ENCODE measurements at regions not wholly inside any gene's neighbourhood (a gene's known extent, or its start where the extent isn't known, plus 50 kb on each side); places are given as distances from the start of the nearest gene placed in this dataset.

DNA sequence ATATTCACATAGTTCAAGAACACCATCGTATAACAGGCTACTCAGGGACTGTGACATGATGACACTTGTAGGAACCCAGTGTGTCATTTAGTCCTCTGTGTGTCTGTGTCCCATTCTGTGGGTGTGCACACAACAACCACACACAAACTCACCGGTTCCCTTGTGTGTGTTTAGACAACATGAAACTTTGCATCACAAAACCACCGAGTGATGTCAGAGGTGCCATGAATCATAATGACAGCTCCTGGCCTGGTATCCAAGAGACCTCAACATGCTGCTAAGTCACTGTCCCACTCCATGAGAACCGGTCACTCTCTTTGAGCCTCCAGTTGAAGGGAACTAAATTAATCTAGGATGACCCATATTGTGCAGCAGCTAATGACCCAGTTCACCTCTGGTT, 421.3 kb downstream of the PREX1 start:
- Histone ChIP-seq H3K27me3 (ENCODE audit: control insufficient read depth, low read length) (peaks cover 2% of the 10 kb centered on the region; the same call in 1 of the 2 replicates), H3K9me3 (ENCODE audit: control insufficient read depth, insufficient read depth, low read length) (no peaks in the 10 kb centered on the region), H3F3A (ENCODE audit: control insufficient read depth, insufficient read depth) (no peaks in the 10 kb centered on the region), H3K27ac (ENCODE audit: low read depth, low read length) (no peak overlapping the region), H3K4me1 (ENCODE audit: control insufficient read depth, low read length) (no peaks in the 10 kb centered on the region), H4K20me1 (ENCODE audit: control insufficient read depth, insufficient read depth, low read depth, low read length) (no peaks in the 10 kb centered on the region), H3K4me2 (ENCODE audit: low read length) (no peak overlapping the region), H3K36me3 (ENCODE audit: control insufficient read depth, low read length) (no peaks in the 10 kb centered on the region), H3K4me3 (ENCODE audit: low read length) (no peak overlapping the region), H3K79me2 (ENCODE audit: control insufficient read depth, low read length) (no peaks in the 10 kb centered on the region), H3K9me2 (replicated peaks; ENCODE audit: control insufficient read depth, low read length) (no peaks in the 10 kb centered on the region)
- TF ChIP-seq EZH2phosphoT487 (IDR thresholded peaks at IDR 0.05; ENCODE audit: borderline replicate concordance, low read length) (no peak), CTCF (IDR thresholded peaks at IDR 0.05; ENCODE audit: low read depth, low read length, poor library complexity, severe bottlenecking) (no peak)

DNA sequence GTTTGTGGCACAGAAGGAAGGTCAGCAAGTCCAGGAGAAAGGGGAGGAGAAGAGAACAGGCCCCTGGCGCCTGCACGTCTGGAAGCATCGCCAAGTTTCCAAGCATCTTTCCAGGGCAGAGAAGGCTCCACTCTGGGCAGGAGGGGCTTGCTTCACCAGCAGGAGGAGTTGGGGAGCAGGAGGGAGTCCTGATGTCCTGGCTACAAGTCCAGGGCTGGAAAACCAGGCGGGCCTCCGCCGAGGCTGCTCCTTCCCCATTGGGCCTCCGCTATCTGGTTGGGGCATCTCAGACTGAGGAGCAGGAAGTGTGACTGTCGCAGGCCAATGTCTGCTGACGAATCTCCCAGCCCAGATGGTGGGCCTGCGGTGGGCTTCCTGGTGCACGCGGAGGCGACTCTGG, 421.9 kb downstream of the PREX1 start:
- Histone ChIP-seq H3K4me2 (ENCODE audit: low read length) (no peak overlapping the region), H3K4me3 (ENCODE audit: low read length) (no peak overlapping the region), H3K27me3 (ENCODE audit: control insufficient read depth, low read length) (peaks cover 3% of the 10 kb centered on the region; the same call in 1 of the 2 replicates), H3F3A (ENCODE audit: control insufficient read depth, insufficient read depth) (no peaks in the 10 kb centered on the region), H3K9me2 (replicated peaks; ENCODE audit: control insufficient read depth, low read length) (no peaks in the 10 kb centered on the region), H3K27ac (ENCODE audit: low read depth, low read length) (no peak overlapping the region), H3K4me1 (ENCODE audit: control insufficient read depth, low read length) (no peaks in the 10 kb centered on the region), H4K20me1 (ENCODE audit: control insufficient read depth, insufficient read depth, low read depth, low read length) (no peaks in the 10 kb centered on the region), H3K79me2 (ENCODE audit: control insufficient read depth, low read length) (no peaks in the 10 kb centered on the region), H3K36me3 (ENCODE audit: control insufficient read depth, low read length) (no peaks in the 10 kb centered on the region), H3K9me3 (ENCODE audit: control insufficient read depth, insufficient read depth, low read length) (no peaks in the 10 kb centered on the region)
- TF ChIP-seq EZH2phosphoT487 (IDR thresholded peaks at IDR 0.05; ENCODE audit: borderline replicate concordance, low read length) (no peak), CTCF (IDR thresholded peaks at IDR 0.05; ENCODE audit: low read depth, low read length, poor library complexity, severe bottlenecking) (no peak)

GRCh38 chr20:48404598-48404997, 423.2 kb downstream of the PREX1 start:
- no peaks in the 10 kb centered on the region for H3K9me3 ChIP-seq (ENCODE audit: control insufficient read depth, insufficient read depth, low read length)
- no peaks in the 10 kb centered on the region for H3K36me3 ChIP-seq (ENCODE audit: control insufficient read depth, low read length)
- no peaks in the 10 kb centered on the region for H3K9me2 ChIP-seq (replicated peaks; ENCODE audit: control insufficient read depth, low read length)
- no peak overlapping the region for H3K4me2 ChIP-seq (ENCODE audit: low read length)
- H3K4me1 ChIP-seq (ENCODE audit: control insufficient read depth, low read length) = no peaks in the 10 kb centered on the region
- peaks cover 3% of the 10 kb centered on the region; the same call in 1 of the 2 replicates for H3K27me3 ChIP-seq (ENCODE audit: control insufficient read depth, low read length)
- no peak overlapping the region for H3K27ac ChIP-seq (ENCODE audit: low read depth, low read length)
- no peaks in the 10 kb centered on the region for H3K79me2 ChIP-seq (ENCODE audit: control insufficient read depth, low read length)
- no peaks in the 10 kb centered on the region for H3F3A ChIP-seq (ENCODE audit: control insufficient read depth, insufficient read depth)
- no peaks in the 10 kb centered on the region for H4K20me1 ChIP-seq (ENCODE audit: control insufficient read depth, insufficient read depth, low read depth, low read length)
- TF ChIP-seq EZH2phosphoT487 (IDR thresholded peaks at IDR 0.05; ENCODE audit: borderline replicate concordance, low read length) (no peak), CTCF (IDR thresholded peaks at IDR 0.05; ENCODE audit: low read depth, low read length, poor library complexity, severe bottlenecking) (peak; percentile 14)
- H3K4me3 ChIP-seq (ENCODE audit: low read length) = no peak overlapping the region
